ENCODE measurements at regions not wholly inside any gene's neighbourhood (a gene's known extent, or its start where the extent isn't known, plus 50 kb on each side); places are given as distances from the start of the nearest gene placed in this dataset.

- no peaks in the 10 kb centered on the region for H3K4me1 ChIP-seq (ENCODE audit: low read depth)
- H3K4me3 ChIP-seq = no peak overlapping the region
Observed at GRCh38 chr6:105503641-105504040, 100.8 kb upstream of the PREP start.

GRCh38 chr6:105501826-105502344 is 99.0 kb upstream of the PREP start:
- no peak for ATAC-seq
- no peaks in the 10 kb centered on the region for H3K4me1 ChIP-seq (ENCODE audit: low read depth)
- H3K4me3 ChIP-seq = no peak overlapping the region
- intact Hi-C loops (cut with DNase I, micrococcal nuclease) = no loop called here
- no peaks in the 10 kb centered on the region for H3K36me3 ChIP-seq (ENCODE audit: low read depth)
- no peak for TF ChIP-seq CTCF (IDR thresholded peaks at IDR 0.05)
- no peak for DNase-seq
- no peaks in the 10 kb centered on the region for H3K9me3 ChIP-seq

More at GRCh38 chr6:105503641-105504040, 100.8 kb upstream of the PREP start:
- H3K9me3 ChIP-seq = no peaks in the 10 kb centered on the region
- DNase-seq (no peak), ATAC-seq (no peak)
- TF ChIP-seq CTCF (IDR thresholded peaks at IDR 0.05) = no peak
- H3K36me3 ChIP-seq (ENCODE audit: low read depth) = no peaks in the 10 kb centered on the region
- intact Hi-C loops (cut with DNase I, micrococcal nuclease) = no loop called here

- no peak for DNase-seq
- Histone ChIP-seq H3K36me3 (ENCODE audit: low read depth) (no peaks in the 10 kb centered on the region), H3K4me3 (no peak overlapping the region), H3K9me3 (no peaks in the 10 kb centered on the region), H3K4me1 (ENCODE audit: low read depth) (no peaks in the 10 kb centered on the region)
- no peak for TF ChIP-seq CTCF (IDR thresholded peaks at IDR 0.05)
- intact Hi-C loops (cut with DNase I, micrococcal nuclease) = no loop called here
- no peak for ATAC-seq
Observed at GRCh38 chr6:105501246-105501645, 98.4 kb upstream of the PREP start.

GRCh38 chr6:105500693-105501092 is 97.8 kb upstream of the PREP start:
- Histone ChIP-seq H3K9me3 (no peaks in the 10 kb centered on the region), H3K4me3 (no peak overlapping the region), H3K4me1 (ENCODE audit: low read depth) (no peaks in the 10 kb centered on the region), H3K36me3 (ENCODE audit: low read depth) (no peaks in the 10 kb centered on the region)
- no peak for TF ChIP-seq CTCF (IDR thresholded peaks at IDR 0.05)
- ATAC-seq = no peak
- DNase-seq = no peak
- intact Hi-C loops (cut with DNase I, micrococcal nuclease) = no loop called here

- Histone ChIP-seq H3K4me1 (ENCODE audit: low read depth) (no peaks in the 10 kb centered on the region), H3K36me3 (ENCODE audit: low read depth) (no peaks in the 10 kb centered on the region), H3K4me3 (no peak overlapping the region), H3K9me3 (no peaks in the 10 kb centered on the region)
- intact Hi-C loops (cut with DNase I, micrococcal nuclease) = no loop called here
- DNase-seq = no peak
- no peak for TF ChIP-seq CTCF (IDR thresholded peaks at IDR 0.05)
- ATAC-seq = no peak
Observed at GRCh38 chr6:105499931-105500330, 97.0 kb upstream of the PREP start.

All from mucosa of descending colon (tissue), 3 donors.